Adrenal gland (tissue), 9 donors: ENCODE measurements at regions not wholly inside any gene's neighbourhood (a gene's known extent, or its start where the extent isn't known, plus 50 kb on each side); places are given as distances from the start of the nearest gene placed in this dataset.
"Not testable (repeated sequence)": the region's sequence is repeated elsewhere in the genome, so short reads cannot be mapped to it uniquely, and the experiment has no call there.

Experiments used
- DNase-seq, 7 donors: peaks; one replicate each; pipeline ENCODE4 v3.0.0-alpha.2; 2019 to 2020
- H3K27ac ChIP-seq, 5 donors: fragments of 200-600 bp; sonication (generic) in 4 of 5; 1 replicate in 3 of 5; 2 replicates in 2 of 5; pipeline versions ENCODE4 v1.5.1 to v1.8.0; 2016 to 2020; ENCODE audit warnings: mild to moderate bottlenecking in 1 of 5
- H3K27me3 ChIP-seq: fragments of 200-600 bp; 2 replicates; pipeline ENCODE4 v1.8.0; 2021
- H3K36me3 ChIP-seq, 2 donors: fragments of 200-600 bp; replicated peaks in 1 of 2; 1 replicate in 1 of 2; 2 replicates in 1 of 2; pipeline versions ENCODE4 v1.5.1 to v1.8.0; 2018 to 2022
- H3K4me1 ChIP-seq, 2 donors: fragments of 200-600 bp; replicated peaks in 1 of 2; 1 replicate in 1 of 2; 2 replicates in 1 of 2; pipeline versions ENCODE4 v1.5.1 to v1.8.0; 2018 to 2021
- H3K4me3 ChIP-seq, 4 donors: fragments of 200-600 bp; sonication (generic) in 3 of 4; one replicate each; pipeline ENCODE4 v1.5.1; 2016 to 2018
- H3K9me3 ChIP-seq, 3 donors: fragments of 200-600 bp; sonication (generic) in 1 of 3; replicated peaks in 1 of 3; 1 replicate in 2 of 3; 2 replicates in 1 of 3; pipeline versions ENCODE4 v1.5.1 to v1.8.0; 2016 to 2021
- POLR2A ChIP-seq, 2 donors: fragments of 450-650 bp; IDR thresholded peaks; one replicate each; pipeline ENCODE4 v1.6.1; 2017; ENCODE audit warnings: antibody characterized with exemption in 2 of 2, mild to moderate bottlenecking in 2 of 2, moderate library complexity in 1 of 2
- WGBS, 4 donors: extraction: QIAGEN DNeasy Blood & Tissue Kit in 2 of 4; methylation state at CpG; one replicate each; pipeline versions ENCODE4 v1.1.5 to v1.1.7; 2013 to 2017; 5-methylcytosine and 5-hydroxymethylcytosine counted together
- intact Hi-C, 2 donors: fragments of 100-400 bp; cut with DNase I; formaldehyde crosslinking; loops; one replicate each; pipeline versions ENCODE4 v1.14.1 to v1.15.0; 2022 to 2023
- TF ChIP-seq, protein P1 (sequence below), 6 experiments: fragments of 450-650 bp in 4 of 6; fragments of 200-600 bp in 2 of 6; sonication (generic) in 1 of 6; IDR thresholded peaks; 1 replicate in 5 of 6; 2 replicates in 1 of 6; pipeline versions ENCODE4 v1.5.1 to v1.8.0; 2016 to 2021; ENCODE audit warnings: antibody characterized with exemption in 6 of 6, mild to moderate bottlenecking in 2 of 6, moderate library complexity in 1 of 6
- donor health status: healthy with polysubstance abuse.
- donor health status: Bipolar disorder and iron deficiency.
- donor health status: DM: yes; HTN: yes; CAD: no.
- donor health status: DM: no; HTN: no; CAD: no.
- donor health status: DM: no; HTN: no; CAD: no.

GRCh38 chr6:76495909-76496308 is 423.4 kb upstream of the IMPG1 start:
- TF ChIP-seq, protein P1, sequence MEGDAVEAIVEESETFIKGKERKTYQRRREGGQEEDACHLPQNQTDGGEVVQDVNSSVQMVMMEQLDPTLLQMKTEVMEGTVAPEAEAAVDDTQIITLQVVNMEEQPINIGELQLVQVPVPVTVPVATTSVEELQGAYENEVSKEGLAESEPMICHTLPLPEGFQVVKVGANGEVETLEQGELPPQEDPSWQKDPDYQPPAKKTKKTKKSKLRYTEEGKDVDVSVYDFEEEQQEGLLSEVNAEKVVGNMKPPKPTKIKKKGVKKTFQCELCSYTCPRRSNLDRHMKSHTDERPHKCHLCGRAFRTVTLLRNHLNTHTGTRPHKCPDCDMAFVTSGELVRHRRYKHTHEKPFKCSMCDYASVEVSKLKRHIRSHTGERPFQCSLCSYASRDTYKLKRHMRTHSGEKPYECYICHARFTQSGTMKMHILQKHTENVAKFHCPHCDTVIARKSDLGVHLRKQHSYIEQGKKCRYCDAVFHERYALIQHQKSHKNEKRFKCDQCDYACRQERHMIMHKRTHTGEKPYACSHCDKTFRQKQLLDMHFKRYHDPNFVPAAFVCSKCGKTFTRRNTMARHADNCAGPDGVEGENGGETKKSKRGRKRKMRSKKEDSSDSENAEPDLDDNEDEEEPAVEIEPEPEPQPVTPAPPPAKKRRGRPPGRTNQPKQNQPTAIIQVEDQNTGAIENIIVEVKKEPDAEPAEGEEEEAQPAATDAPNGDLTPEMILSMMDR (IDR thresholded peaks at IDR 0.05) = no peak
- no peak for TF ChIP-seq POLR2A (IDR thresholded peaks at IDR 0.05)
- Histone ChIP-seq H3K27me3 (no peaks in the 10 kb centered on the region), H3K4me3 (no peak overlapping the region), H3K36me3 (no peaks in the 10 kb centered on the region), H3K27ac (no peak overlapping the region), H3K4me1 (no peaks in the 10 kb centered on the region), H3K9me3 (no peaks in the 10 kb centered on the region)
- no peak for DNase-seq
- intact Hi-C loops = no loop called here
- WGBS, 4 donors = 76 to 94% (median 89%) methylated on average over 2 of the region's 2 CpGs

DNA sequence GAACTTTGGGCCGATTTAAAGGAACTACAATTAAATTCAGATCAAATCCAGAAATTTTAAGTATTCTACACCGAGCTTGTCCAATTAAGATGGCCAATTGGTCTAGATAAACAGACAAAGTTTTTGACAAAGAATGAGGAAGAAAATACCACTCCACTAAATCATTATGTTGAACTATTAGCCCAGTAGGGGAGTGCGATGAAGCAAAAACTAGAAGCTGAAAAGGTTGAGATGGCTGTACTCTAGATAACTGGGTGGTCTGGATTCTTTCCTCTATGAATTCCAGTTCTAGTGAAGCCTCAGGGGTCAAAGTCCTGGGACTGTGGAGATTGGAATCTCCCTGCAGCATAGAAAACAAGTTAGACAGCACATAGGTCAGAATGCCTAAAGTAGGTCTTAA is 418.9 kb upstream of the IMPG1 start:
- H3K27me3 ChIP-seq, intact Hi-C loops, DNase-seq, H3K4me1 ChIP-seq, H3K4me3 ChIP-seq, H3K9me3 ChIP-seq, H3K36me3 ChIP-seq, H3K27ac ChIP-seq: not testable (repeated sequence)
- 51 to 81% (median 60%) methylated on average over 3 of the region's 3 CpGs for WGBS, 4 donors

- TF ChIP-seq POLR2A (IDR thresholded peaks at IDR 0.05) = no peak
- TF ChIP-seq, protein P1 (IDR thresholded peaks at IDR 0.05) = no peak
- Histone ChIP-seq H3K4me1 (no peaks in the 10 kb centered on the region), H3K36me3 (no peaks in the 10 kb centered on the region), H3K4me3 (no peak overlapping the region), H3K27me3 (no peaks in the 10 kb centered on the region), H3K9me3 (no peaks in the 10 kb centered on the region), H3K27ac (no peak overlapping the region)
- intact Hi-C loops = no loop called here
- no peak for DNase-seq
Observed at GRCh38 chr6:76490456-76490855, 418.0 kb upstream of the IMPG1 start.

DNA sequence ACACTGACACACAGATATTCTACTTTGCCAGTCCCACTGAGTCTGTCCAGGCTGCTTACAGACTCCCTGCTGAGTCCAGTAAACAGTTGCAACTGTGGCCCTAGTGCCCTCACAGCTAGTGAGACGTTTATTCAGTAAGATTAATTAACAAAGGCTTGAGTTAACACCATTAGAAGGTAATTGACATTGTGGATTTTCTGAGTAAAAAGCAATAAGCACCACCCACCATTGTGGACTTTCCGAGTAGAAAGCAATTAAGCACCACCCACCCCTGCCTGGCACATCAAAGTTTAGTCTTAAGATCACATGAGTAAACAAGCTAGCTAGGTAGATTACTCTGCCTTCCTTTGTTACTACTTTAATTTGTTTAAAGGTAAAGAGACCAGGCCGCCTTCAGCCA is 408.6 kb upstream of the IMPG1 start:
- no peaks in the 10 kb centered on the region for H3K36me3 ChIP-seq
- intact Hi-C loops = no loop called here
- no peak for TF ChIP-seq POLR2A (IDR thresholded peaks at IDR 0.05)
- TF ChIP-seq, protein P1 (IDR thresholded peaks at IDR 0.05) = no peak
- H3K4me3 ChIP-seq = no peak overlapping the region
- no peaks in the 10 kb centered on the region for H3K27me3 ChIP-seq
- DNase-seq = no peak
- no peaks in the 10 kb centered on the region for H3K9me3 ChIP-seq
- 43 to 53% (median 45%) methylated on average over 3 of the region's 3 CpGs for WGBS, 4 donors
- H3K4me1 ChIP-seq = no peaks in the 10 kb centered on the region
- no peak overlapping the region for H3K27ac ChIP-seq

DNA sequence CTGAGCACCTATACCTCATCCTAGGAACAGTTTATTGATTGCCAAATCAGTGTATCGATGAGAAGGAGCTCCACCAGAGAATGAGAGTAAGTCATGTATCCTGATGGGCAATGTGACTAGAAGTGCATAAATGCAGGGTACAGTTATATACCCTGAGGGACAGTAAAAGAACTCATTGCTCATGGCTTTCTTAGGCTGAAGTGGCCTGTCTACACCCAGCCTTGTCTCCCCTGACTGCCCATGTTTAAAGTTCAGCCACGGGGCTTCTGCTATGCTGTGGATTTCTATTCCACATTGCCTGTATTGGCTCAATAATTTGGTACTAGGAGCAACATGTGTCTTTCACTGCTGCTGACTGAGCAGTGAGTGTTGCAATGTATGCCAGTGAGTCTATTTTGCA is 400.4 kb upstream of the IMPG1 start:
- 66 to 78% (median 72%) methylated on average over 2 of the region's 2 CpGs for WGBS, 4 donors
- no peaks in the 10 kb centered on the region for H3K9me3 ChIP-seq
- intact Hi-C loops = no loop called here

More for the DNA sequence above, 400.4 kb upstream of the IMPG1 start:
- H3K36me3 ChIP-seq = no peaks in the 10 kb centered on the region
- TF ChIP-seq, protein P1 (IDR thresholded peaks at IDR 0.05) = no peak
- TF ChIP-seq POLR2A (IDR thresholded peaks at IDR 0.05) = no peak
- no peak for DNase-seq
- H3K27me3 ChIP-seq = no peaks in the 10 kb centered on the region
- no peak overlapping the region for H3K27ac ChIP-seq
- H3K4me1 ChIP-seq = no peaks in the 10 kb centered on the region
- no peak overlapping the region for H3K4me3 ChIP-seq
